GM19468 (cell line): ENCODE measurements at regions not wholly inside any gene's neighbourhood (a gene's known extent, or its start where the extent isn't known, plus 50 kb on each side); places are given as distances from the start of the nearest gene placed in this dataset.

Experiments
- ATAC-seq: cut with Tn5 transposase; IDR thresholded peaks from one replicate; pipeline ENCODE4 v1.9.1; 2021; ENCODE audit warnings: mild to moderate bottlenecking, moderate library complexity, moderate number of reproducible peaks; ENCODE audit not compliant: unreplicated experiment; ENCODE audit errors: extremely low read depth

DNA sequence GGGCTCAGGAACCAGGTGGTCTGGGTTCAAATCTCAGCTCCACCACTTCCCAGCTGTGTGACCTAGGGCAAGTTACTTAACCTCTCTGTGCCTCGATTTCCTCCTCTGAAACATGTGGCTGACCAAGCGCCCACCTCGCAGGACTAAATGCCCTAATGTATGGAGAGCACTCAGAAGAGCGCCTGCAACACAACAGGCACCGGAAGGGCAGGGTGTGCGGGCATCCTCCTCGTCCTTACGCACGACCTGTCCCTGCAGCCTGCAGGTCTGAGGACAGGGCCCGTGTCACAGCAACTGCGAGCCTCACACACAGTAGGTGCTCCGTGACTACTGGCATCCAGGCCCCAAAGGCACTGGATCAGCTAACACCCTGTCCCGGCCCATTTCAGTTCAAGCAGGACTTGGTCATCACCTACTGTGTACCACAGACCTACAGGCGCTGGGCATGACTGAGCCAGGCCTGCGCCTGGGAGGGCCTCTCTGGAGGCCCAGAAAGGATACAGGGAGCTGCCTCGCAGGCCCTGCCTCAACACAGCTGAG is 131.5 kb downstream of the NCOR2 start:
- ATAC-seq = no peak

- no peak for ATAC-seq
Measured at GRCh38 chr12:124434951-124435805, 132.2 kb downstream of the NCOR2 start.

DNA sequence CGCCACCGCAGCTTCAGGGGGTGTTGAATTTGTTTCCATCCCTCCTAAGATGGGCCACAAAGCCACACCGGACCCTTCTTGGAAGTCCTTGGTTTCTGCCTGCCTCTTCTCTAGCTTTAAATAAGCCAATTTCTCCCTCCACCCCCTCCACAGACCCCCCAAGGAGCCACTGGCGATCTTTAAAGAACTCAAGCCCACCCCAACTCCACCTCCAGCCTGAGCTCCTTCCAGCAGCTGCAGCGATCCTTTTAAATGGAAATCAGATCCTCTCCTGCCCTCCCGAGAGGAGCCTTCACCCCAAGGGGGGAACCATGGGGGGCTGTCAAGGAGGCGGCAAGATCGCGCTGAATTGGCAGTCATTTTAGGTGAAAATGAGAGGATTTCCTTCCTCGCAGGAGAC is 133.1 kb downstream of the NCOR2 start:
- ATAC-seq = no peak

- ATAC-seq = no peak
Measured at GRCh38 chr12:124433879-124434278, 133.5 kb downstream of the NCOR2 start.

DNA sequence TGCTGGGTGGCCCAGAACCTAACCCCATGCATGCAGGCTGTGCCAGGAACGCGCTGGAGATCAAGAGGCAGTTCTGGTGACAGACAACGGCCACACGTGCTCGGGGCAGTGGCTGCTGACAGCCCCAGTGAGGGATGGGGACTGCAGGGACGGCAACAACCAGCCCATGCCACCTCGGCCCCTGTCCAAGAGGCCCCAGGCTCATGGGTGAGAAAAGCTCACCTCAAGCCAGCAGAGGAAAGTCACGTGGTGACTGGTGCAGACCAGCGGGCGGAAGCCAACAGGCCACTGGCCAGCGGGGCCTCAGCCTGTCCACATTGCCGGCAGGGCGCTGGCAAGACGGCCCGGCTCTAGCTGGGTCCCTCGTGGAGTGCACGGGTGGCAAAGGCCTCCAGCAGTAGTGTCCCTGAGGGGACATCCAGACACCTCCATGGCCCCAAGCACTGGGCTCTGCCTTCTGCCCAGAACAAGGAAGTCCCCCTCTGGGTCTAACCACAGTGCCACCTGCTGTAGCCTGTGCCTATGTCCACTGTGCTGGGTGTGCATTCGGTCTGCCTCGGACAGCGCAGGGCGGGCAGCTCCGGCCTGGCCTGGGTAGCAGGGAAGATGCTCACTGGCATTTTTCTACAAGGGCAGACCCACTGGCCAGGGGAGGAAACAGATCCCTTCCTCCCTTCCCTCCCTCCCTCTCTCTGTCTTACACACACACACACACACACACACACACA is 134.1 kb downstream of the NCOR2 start:
- ATAC-seq = no peak

DNA sequence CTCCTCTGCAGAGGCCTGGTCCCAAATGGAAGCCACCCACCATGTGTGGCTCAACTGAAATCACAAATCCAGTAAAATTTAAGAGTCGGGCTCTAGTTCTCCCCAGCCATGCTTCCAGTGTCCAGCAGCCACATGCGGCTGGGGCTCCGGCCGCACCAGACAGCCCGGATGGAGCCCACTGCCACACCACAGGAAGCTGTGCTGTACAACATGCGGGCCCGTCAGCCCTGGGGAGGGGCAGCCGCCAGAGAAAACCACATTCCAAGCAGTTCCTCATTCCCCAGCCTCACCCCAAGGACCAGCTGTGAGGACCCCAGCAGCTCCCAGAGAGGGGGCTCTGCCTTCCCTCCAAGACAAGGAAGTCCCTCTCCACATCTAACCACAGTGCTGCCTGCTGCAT is 135.0 kb downstream of the NCOR2 start:
- ATAC-seq = no peak

GRCh38 chr12:124431971-124432370 is 135.4 kb downstream of the NCOR2 start:
- no peak for ATAC-seq

GRCh38 chr12:124430491-124430890 is 135.6 kb downstream of the RFLNA start:
- no peak for ATAC-seq

DNA sequence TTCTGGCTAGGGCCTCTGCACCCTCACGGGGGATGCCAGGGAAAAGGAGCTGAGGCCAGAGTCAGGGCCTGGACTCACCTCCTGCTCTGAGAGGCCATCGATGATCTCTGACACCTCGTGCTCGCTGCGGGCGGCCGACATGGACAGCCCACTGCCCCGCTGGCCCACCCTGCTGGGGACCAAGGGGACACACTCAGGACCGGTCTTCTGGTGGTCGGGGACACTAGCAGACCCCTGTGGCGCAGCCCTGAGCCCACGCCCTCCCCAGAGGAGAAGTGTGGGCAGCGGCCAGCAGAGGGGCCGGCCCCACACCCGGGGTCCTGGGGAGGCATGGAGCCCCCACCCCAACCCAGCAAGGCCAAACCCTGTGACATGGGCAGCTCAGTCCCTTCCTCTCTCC is 134.6 kb downstream of the RFLNA start:
- ATAC-seq = no peak

DNA sequence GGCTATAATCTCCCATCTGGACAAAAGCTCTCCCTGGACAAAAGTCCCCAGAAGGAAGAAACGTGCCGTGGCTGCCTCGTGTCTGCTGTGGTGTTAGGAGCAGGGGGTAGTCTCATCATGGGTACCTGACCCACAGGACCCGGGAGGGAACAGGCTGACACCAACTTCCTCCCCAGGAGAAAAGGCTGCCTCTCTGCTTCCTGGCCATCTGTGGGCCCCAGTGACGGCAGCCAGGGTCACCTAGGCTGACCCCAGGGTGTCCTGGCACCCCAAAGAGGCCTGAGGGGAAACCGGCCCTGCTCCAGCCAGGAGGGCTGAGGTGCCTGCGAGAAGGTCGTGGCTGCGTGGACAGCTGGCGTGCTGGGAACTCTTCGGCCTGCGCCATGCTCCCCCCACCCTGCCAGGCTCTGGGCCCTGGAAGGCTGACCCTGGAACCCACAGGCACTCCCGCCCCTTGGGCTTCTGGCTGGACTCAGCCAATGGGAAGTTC is 133.9 kb downstream of the RFLNA start:
- ATAC-seq = no peak

GRCh38 chr12:124428136-124428791 is 133.4 kb downstream of the RFLNA start:
- no peak for ATAC-seq

- ATAC-seq = no peak
Measured at GRCh38 chr12:124426594-124427555, 132.0 kb downstream of the RFLNA start.

GRCh38 chr12:124425667-124426066 is 130.8 kb downstream of the RFLNA start:
- ATAC-seq = no peak

DNA sequence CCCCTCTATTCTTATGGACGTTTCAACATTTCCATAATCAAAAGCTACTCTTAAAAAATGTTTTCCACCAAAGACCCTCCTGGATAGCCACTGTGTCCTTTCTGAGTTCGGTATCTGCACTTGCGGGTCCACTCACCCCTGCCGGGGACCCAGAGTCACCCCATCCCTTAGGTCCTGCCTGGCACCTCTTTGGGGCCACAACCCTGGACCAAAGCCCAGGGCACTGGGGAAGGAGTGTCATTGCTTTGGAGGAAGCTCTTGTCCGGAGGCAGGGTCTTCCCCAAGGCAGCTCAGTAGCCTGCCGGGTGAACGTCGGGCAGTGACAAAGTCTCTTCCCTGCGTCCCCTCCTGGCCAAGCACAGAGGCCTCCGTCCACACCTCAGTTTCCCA is 129.6 kb downstream of the RFLNA start:
- ATAC-seq = no peak

DNA sequence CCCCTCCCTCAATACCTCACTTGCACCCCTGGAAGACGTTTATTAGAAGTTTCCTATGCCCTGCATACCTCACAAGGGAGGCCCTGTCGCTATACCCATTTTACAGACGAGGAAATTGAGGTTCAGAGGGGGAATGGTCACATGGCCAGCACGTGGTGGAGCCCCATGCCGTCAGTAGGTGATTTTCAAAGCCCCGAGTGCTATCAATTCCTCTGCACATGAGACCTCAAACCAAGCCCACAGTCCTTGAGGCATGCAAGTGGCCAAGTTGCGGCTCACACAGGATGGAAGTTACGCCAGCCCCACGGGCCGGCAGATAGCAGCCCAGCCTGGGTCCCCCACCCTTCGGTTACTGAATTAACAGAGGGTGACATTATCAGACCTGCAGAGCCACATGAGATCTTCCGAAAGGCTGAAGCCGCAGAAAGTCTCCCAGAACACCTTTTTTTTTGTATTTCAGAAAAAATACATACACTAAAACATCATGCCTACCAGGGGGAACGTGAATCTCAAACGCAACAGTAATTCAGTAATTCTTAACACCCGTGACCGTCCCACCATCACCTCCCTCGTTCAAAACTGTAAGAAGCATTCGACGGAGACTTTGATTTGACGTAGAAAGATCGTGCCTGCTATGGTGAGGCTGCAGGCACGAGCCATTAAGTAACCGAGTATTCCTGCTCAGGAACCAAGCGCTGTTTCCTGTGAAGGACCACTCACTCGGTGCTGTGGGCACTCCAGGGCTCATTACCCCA is 129.0 kb downstream of the RFLNA start:
- no peak for ATAC-seq

GRCh38 chr12:124422570-124423523 is 128.0 kb downstream of the RFLNA start:
- no peak for ATAC-seq

DNA sequence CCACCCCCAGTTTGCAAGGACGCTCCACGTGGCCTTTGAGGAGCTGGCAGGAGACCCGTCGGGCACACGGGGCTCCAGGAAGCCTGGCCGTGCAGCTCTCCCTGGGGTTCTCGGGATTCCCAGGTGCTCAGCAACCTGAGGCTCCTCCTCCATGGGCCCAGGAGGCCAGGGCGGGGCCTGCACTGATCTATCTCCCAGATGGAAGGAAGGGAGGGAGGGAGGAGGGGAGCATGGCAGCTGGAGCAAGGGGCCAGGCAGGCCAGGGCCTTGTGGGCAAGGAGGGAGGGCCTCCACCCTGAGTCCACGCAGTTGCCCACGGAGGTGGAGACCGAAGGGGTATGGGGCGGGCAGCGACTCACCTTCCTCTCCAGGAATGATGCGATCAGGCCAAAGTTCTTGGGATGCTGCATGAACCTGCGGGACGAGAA is 127.3 kb downstream of the RFLNA start:
- no peak for ATAC-seq
